ENCODE measurements at regions not wholly inside any gene's neighbourhood (a gene's known extent, or its start where the extent isn't known, plus 50 kb on each side); places are given as distances from the start of the nearest gene placed in this dataset.

DNA sequence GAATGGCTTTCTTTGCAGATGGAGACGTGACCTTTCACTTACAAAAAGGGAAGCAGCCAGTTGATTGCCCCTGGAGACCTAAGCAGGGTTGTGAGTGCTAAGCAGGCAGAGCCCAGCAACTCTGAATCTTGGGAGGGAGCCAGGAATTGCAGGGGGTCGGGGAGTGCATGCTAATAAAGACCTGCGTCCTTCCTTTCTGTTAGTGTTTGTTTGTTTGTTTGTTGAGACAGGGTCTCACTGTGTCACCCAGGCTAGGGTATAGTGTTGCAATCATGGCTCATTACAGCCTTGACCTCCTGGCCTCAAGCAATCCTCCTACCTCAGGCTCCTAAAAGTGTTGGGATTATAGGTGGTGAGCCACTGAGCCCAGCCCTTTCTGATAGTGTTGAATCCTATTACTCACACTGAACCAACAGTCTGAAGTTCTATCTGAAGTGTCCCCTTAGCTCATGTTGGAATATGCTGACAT is 137.4 kb downstream of the CEP135 start:
- DNase-seq (ENCODE audit: low spot score), result no peak

- DNase-seq (ENCODE audit: low spot score), result no peak
Measured at GRCh38 chr4:56085275-56085674, 136.5 kb downstream of the CEP135 start.

- DNase-seq (ENCODE audit: low spot score), result no peak
Measured at GRCh38 chr4:56084851-56085250, 136.1 kb downstream of the CEP135 start.

Measured in hepatic stellate cell (primary cell).